T-helper 2 cell treated with Interferon-gamma antibody and Interleukin-4, amounts not matched to agents 5 μg/mL and 100 μg/mL, for 36 hours (primary cell): ENCODE measurements at regions not wholly inside any gene's neighbourhood (a gene's known extent, or its start where the extent isn't known, plus 50 kb on each side); places are given as distances from the start of the nearest gene placed in this dataset.
"Not testable (repeated sequence)": the region's sequence is repeated elsewhere in the genome, so short reads cannot be mapped to it uniquely, and the experiment has no call there.

ENCODE experiments used
- DNase-seq: peaks from one replicate; pipeline ENCODE4 v3.0.0; 2021; ENCODE audit warnings: low spot score
- H3K27ac Mint-ChIP-seq: one replicate; pipeline ENCODE4 v1.8.0; 2021; ENCODE audit warnings: mild to moderate bottlenecking, mixed read lengths
- H3K27me3 Mint-ChIP-seq: one replicate; pipeline ENCODE4 v1.8.0; 2021; ENCODE audit warnings: low read depth, mixed read lengths
- H3K36me3 Mint-ChIP-seq: one replicate; pipeline ENCODE4 v1.8.0; 2021; ENCODE audit warnings: low read depth, mixed read lengths
- H3K4me1 Mint-ChIP-seq: one replicate; pipeline ENCODE4 v1.8.0; 2021; ENCODE audit warnings: low read depth, mixed read lengths
- H3K4me3 Mint-ChIP-seq: one replicate; pipeline ENCODE4 v1.8.0; 2022; ENCODE audit warnings: mild to moderate bottlenecking, moderate library complexity, mixed read lengths
- H3K9me3 Mint-ChIP-seq: one replicate; pipeline ENCODE4 v1.8.0; 2021; ENCODE audit warnings: mixed read lengths

- H3K27ac Mint-ChIP-seq = no peak overlapping the region
- H3K27me3 Mint-ChIP-seq = no peaks in the 10 kb centered on the region
- no peak for DNase-seq
- H3K36me3 Mint-ChIP-seq = no peaks in the 10 kb centered on the region
- no peaks in the 10 kb centered on the region for H3K4me1 Mint-ChIP-seq
- H3K9me3 Mint-ChIP-seq = peaks cover 34% of the 10 kb centered on the region
- no peak overlapping the region for H3K4me3 Mint-ChIP-seq
Observed at GRCh38 chr12:126447346-126447745, 1382.1 kb downstream of the AACS start.

- Mint-ChIP-seq H3K36me3 (no peaks in the 10 kb centered on the region), H3K9me3 (peaks cover 23% of the 10 kb centered on the region), H3K4me1 (no peaks in the 10 kb centered on the region), H3K4me3 (no peak overlapping the region), H3K27ac (no peak overlapping the region), H3K27me3 (no peaks in the 10 kb centered on the region)
- DNase-seq = no peak
Observed at GRCh38 chr12:126451809-126452208, 1386.6 kb downstream of the AACS start.

GRCh38 chr12:126452686-126453085 lies 1387.5 kb downstream of the AACS start:
- H3K9me3 Mint-ChIP-seq = peaks cover 20% of the 10 kb centered on the region
- not testable (repeated sequence) for H3K4me3 Mint-ChIP-seq, DNase-seq, H3K27ac Mint-ChIP-seq, H3K36me3 Mint-ChIP-seq, H3K4me1 Mint-ChIP-seq, H3K27me3 Mint-ChIP-seq

- Mint-ChIP-seq H3K27ac (no peak overlapping the region), H3K27me3 (no peaks in the 10 kb centered on the region), H3K4me1 (no peaks in the 10 kb centered on the region), H3K9me3 (peaks cover 9% of the 10 kb centered on the region), H3K4me3 (no peak overlapping the region), H3K36me3 (no peaks in the 10 kb centered on the region)
- DNase-seq = no peak
Observed at GRCh38 chr12:126454581-126454980, 1389.3 kb downstream of the AACS start.

- H3K27me3 Mint-ChIP-seq = no peaks in the 10 kb centered on the region
- no peak overlapping the region for H3K4me3 Mint-ChIP-seq
- no peaks in the 10 kb centered on the region for H3K36me3 Mint-ChIP-seq
- no peak for DNase-seq
- H3K9me3 Mint-ChIP-seq = peaks cover 3% of the 10 kb centered on the region
- H3K27ac Mint-ChIP-seq = no peak overlapping the region
- no peaks in the 10 kb centered on the region for H3K4me1 Mint-ChIP-seq
Observed at GRCh38 chr12:126457776-126458175, 1392.5 kb downstream of the AACS start.

- no peak overlapping the region for H3K27ac Mint-ChIP-seq
- no peaks in the 10 kb centered on the region for H3K27me3 Mint-ChIP-seq
- no peaks in the 10 kb centered on the region for H3K36me3 Mint-ChIP-seq
- H3K9me3 Mint-ChIP-seq = peaks cover 3% of the 10 kb centered on the region
- H3K4me1 Mint-ChIP-seq = no peaks in the 10 kb centered on the region
- no peak for DNase-seq
- H3K4me3 Mint-ChIP-seq = no peak overlapping the region
Observed at GRCh38 chr12:126464153-126464552, 1398.9 kb downstream of the AACS start.

GRCh38 chr12:126469211-126469610 lies 1404.0 kb downstream of the AACS start:
- no peaks in the 10 kb centered on the region for H3K36me3 Mint-ChIP-seq
- DNase-seq = no peak
- H3K27ac Mint-ChIP-seq = no peak overlapping the region
- no peak overlapping the region for H3K4me3 Mint-ChIP-seq
- no peaks in the 10 kb centered on the region for H3K4me1 Mint-ChIP-seq
- no peaks in the 10 kb centered on the region for H3K27me3 Mint-ChIP-seq
- peaks cover 16% of the 10 kb centered on the region for H3K9me3 Mint-ChIP-seq

- Mint-ChIP-seq H3K9me3 (peaks cover 36% of the 10 kb centered on the region), H3K27me3 (no peaks in the 10 kb centered on the region), H3K4me3 (no peak overlapping the region), H3K36me3 (no peaks in the 10 kb centered on the region), H3K27ac (no peak overlapping the region), H3K4me1 (no peaks in the 10 kb centered on the region)
- no peak for DNase-seq
Observed at GRCh38 chr12:126474703-126475102, 1409.5 kb downstream of the AACS start.

- DNase-seq = no peak
- no peaks in the 10 kb centered on the region for H3K36me3 Mint-ChIP-seq
- no peak overlapping the region for H3K27ac Mint-ChIP-seq
- H3K9me3 Mint-ChIP-seq = peaks cover 29% of the 10 kb centered on the region
- no peaks in the 10 kb centered on the region for H3K27me3 Mint-ChIP-seq
- peaks cover 2% of the 10 kb centered on the region for H3K4me1 Mint-ChIP-seq
- H3K4me3 Mint-ChIP-seq = no peak overlapping the region
Observed at GRCh38 chr12:126480451-126480850, 1415.2 kb downstream of the AACS start.

- no peak for DNase-seq
- Mint-ChIP-seq H3K27ac (no peak overlapping the region), H3K36me3 (no peaks in the 10 kb centered on the region), H3K27me3 (no peaks in the 10 kb centered on the region), H3K4me1 (peaks cover 2% of the 10 kb centered on the region), H3K4me3 (no peak overlapping the region), H3K9me3 (peaks cover 26% of the 10 kb centered on the region)
Observed at GRCh38 chr12:126481688-126482087, 1416.5 kb downstream of the AACS start.

- Mint-ChIP-seq H3K4me1 (peaks cover 2% of the 10 kb centered on the region), H3K36me3 (no peaks in the 10 kb centered on the region), H3K4me3 (no peak overlapping the region), H3K27ac (no peak overlapping the region), H3K9me3 (peaks cover 19% of the 10 kb centered on the region), H3K27me3 (no peaks in the 10 kb centered on the region)
- no peak for DNase-seq
Observed at GRCh38 chr12:126482238-126482889, 1417.1 kb downstream of the AACS start.

- Mint-ChIP-seq H3K4me3 (no peak overlapping the region), H3K27ac (no peak overlapping the region), H3K27me3 (no peaks in the 10 kb centered on the region), H3K4me1 (peaks cover 2% of the 10 kb centered on the region), H3K36me3 (no peaks in the 10 kb centered on the region), H3K9me3 (peaks cover 13% of the 10 kb centered on the region)
- DNase-seq = no peak
Observed at GRCh38 chr12:126483145-126484068, 1418.2 kb downstream of the AACS start.

GRCh38 chr12:126487431-126487980 lies 1422.3 kb downstream of the AACS start:
- H3K27ac Mint-ChIP-seq = no peak overlapping the region
- H3K4me3 Mint-ChIP-seq = no peak overlapping the region
- H3K36me3 Mint-ChIP-seq = no peaks in the 10 kb centered on the region
- no peak for DNase-seq
- peaks cover under 1% of the 10 kb centered on the region for H3K4me1 Mint-ChIP-seq
- no peaks in the 10 kb centered on the region for H3K27me3 Mint-ChIP-seq
- H3K9me3 Mint-ChIP-seq = peaks cover 13% of the 10 kb centered on the region

- DNase-seq = no peak
- Mint-ChIP-seq H3K36me3 (no peaks in the 10 kb centered on the region), H3K9me3 (peaks cover 13% of the 10 kb centered on the region)
Observed at GRCh38 chr12:126488806-126489205, 1423.6 kb downstream of the AACS start.

More at GRCh38 chr12:126488806-126489205, 1423.6 kb downstream of the AACS start:
- Mint-ChIP-seq H3K27ac (no peak overlapping the region), H3K27me3 (no peaks in the 10 kb centered on the region), H3K4me3 (no peak overlapping the region), H3K4me1 (no peaks in the 10 kb centered on the region)
